Adipocyte (in vitro differentiated cells): ENCODE measurements at regions not wholly inside any gene's neighbourhood (a gene's known extent, or its start where the extent isn't known, plus 50 kb on each side); places are given as distances from the start of the nearest gene placed in this dataset.

Experiments used
- DNase-seq: peaks from one replicate; pipeline ENCODE4 v3.0.0-alpha.2; 2015; ENCODE audit warnings: low read depth
- H3K27me3 ChIP-seq: replicated peaks from 2 replicates; pipeline ENCODE4 v1.7.0; 2013; ENCODE audit warnings: mild to moderate bottlenecking, low read length, moderate library complexity; ENCODE audit not compliant: control insufficient read depth, insufficient read depth
- H3K36me3 ChIP-seq: 2 replicates; pipeline ENCODE4 v1.7.0; 2013; ENCODE audit warnings: low read length, mild to moderate bottlenecking, moderate library complexity; ENCODE audit not compliant: control insufficient read depth, insufficient read depth, severe bottlenecking
- H3K4me1 ChIP-seq: 2 replicates; pipeline ENCODE4 v1.7.0; 2013; ENCODE audit warnings: mild to moderate bottlenecking, low read length, moderate library complexity; ENCODE audit not compliant: control insufficient read depth, insufficient read depth
- H3K4me3 ChIP-seq: 2 replicates; pipeline ENCODE4 v1.7.0; 2013; ENCODE audit warnings: mild to moderate bottlenecking, low read length, moderate library complexity
- H3K9ac ChIP-seq: 2 replicates; pipeline ENCODE4 v1.7.0; 2013; ENCODE audit warnings: mild to moderate bottlenecking, low read length, moderate library complexity
- H3K9me3 ChIP-seq: 2 replicates; pipeline ENCODE4 v1.7.0; 2013; ENCODE audit warnings: mild to moderate bottlenecking, low read length, moderate library complexity; ENCODE audit not compliant: control insufficient read depth

DNA sequence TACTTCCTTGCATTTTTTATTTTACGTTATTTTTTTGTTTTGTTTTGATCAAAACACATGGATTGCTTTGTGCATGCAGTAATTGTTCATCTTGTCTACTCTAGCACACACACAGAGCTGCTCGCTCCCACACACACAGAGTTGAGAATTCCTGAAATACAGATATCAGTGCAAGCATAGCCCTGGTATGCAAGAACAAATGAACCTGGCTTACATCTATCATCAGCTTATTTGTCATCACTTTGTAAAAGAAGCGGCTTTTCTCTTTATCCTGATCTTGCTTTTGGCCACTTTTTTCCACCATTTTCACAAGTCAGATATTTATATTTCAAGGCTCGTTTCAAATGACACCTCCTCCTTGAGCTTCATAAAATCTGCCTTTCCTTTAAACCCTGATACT, 1435.7 kb downstream of the MAT2B start:
- no peak overlapping the region for H3K9ac ChIP-seq
- DNase-seq = no peak
- no peaks in the 10 kb centered on the region for H3K9me3 ChIP-seq
- H3K36me3 ChIP-seq = no peaks in the 10 kb centered on the region
- H3K4me3 ChIP-seq = no peak overlapping the region
- H3K4me1 ChIP-seq = no peaks in the 10 kb centered on the region
- no peaks in the 10 kb centered on the region for H3K27me3 ChIP-seq

DNA sequence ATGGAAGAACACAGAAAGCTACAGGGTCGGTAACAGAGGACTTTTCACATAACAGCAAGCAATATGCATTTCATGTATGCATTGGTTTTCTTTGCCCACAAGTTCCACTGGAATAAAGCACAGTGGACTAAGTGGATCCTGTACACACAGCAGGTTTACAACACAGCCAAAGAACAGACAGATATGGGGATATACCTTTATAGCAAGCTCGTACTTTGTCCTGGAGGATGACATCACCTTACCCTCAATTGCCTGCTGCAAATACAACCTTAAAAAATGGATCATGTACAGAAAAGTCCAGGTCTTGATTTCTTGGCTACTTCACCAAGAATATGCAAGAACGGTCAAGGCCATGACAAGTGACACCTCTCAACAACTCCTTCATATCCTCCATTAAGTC, 1445.5 kb downstream of the MAT2B start:
- Histone ChIP-seq H3K36me3 (no peaks in the 10 kb centered on the region), H3K9ac (no peak overlapping the region), H3K4me3 (no peak overlapping the region), H3K27me3 (no peaks in the 10 kb centered on the region), H3K4me1 (no peaks in the 10 kb centered on the region), H3K9me3 (no peaks in the 10 kb centered on the region)
- no peak for DNase-seq

DNA sequence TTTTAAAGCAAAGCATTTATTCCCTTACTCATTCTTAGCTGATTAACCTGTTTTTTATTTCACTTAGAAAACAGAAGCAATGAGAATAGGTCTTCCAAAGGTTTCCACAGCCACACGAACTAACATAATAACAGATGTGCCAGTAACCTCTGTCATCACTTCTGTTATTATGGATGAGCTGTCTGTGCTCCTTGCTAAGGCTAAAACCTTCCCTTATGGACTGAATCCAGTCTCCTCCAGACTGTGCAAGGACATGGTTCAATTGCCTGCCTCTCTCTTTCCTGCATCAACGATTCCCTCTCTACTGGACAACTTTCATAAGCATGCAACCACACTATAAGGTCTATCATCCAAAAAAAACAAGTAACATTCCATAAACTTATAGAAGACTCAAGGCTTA, 1446.2 kb downstream of the MAT2B start:
- DNase-seq = no peak
- H3K27me3 ChIP-seq = no peaks in the 10 kb centered on the region
- H3K4me1 ChIP-seq = no peaks in the 10 kb centered on the region
- no peak overlapping the region for H3K4me3 ChIP-seq
- H3K9ac ChIP-seq = no peak overlapping the region
- H3K36me3 ChIP-seq = no peaks in the 10 kb centered on the region
- no peaks in the 10 kb centered on the region for H3K9me3 ChIP-seq

DNA sequence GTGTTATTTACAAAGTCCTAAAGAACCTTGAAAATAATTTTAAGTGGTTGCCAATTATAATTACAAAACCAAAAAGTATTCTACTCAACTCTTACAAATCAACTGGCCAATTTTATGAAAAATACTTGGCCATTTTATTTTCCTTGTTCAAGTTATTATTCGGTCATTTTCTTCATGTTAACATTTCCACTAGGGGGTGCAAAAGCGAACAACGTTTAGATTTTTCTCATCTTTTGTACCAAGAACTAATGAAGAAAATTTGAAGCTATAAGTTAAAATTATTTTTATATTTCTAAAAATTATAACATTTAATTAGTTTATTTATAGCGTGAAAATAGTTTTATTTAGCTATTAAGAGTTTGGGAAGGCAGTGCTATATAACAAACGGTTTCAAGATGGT, 1453.3 kb downstream of the MAT2B start:
- Histone ChIP-seq H3K4me1 (no peaks in the 10 kb centered on the region), H3K27me3 (no peaks in the 10 kb centered on the region), H3K36me3 (no peaks in the 10 kb centered on the region), H3K9ac (no peak overlapping the region), H3K4me3 (no peak overlapping the region), H3K9me3 (no peaks in the 10 kb centered on the region)
- DNase-seq = no peak

DNA sequence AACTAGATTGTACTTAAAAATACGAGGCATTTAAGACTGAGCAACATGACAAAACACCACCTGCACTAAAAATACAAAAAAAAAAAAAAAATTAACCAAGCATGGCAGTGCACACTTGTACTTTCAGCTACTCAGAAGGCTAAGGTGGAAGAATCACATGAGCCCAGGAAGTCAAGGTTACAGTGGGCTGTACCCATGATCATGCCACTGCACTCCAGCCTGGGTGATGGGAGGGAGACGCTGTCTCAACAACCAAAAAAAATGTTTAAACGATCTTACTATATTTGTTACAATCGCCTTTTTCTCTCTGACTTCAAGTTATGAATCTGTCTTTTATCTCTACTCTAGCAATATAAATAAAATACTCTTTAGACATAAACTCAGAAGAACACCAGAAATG, 1454.3 kb downstream of the MAT2B start:
- H3K9ac ChIP-seq = no peak overlapping the region
- no peaks in the 10 kb centered on the region for H3K9me3 ChIP-seq
- no peaks in the 10 kb centered on the region for H3K36me3 ChIP-seq
- DNase-seq = no peak
- no peaks in the 10 kb centered on the region for H3K27me3 ChIP-seq
- no peak overlapping the region for H3K4me3 ChIP-seq
- H3K4me1 ChIP-seq = no peaks in the 10 kb centered on the region

DNA sequence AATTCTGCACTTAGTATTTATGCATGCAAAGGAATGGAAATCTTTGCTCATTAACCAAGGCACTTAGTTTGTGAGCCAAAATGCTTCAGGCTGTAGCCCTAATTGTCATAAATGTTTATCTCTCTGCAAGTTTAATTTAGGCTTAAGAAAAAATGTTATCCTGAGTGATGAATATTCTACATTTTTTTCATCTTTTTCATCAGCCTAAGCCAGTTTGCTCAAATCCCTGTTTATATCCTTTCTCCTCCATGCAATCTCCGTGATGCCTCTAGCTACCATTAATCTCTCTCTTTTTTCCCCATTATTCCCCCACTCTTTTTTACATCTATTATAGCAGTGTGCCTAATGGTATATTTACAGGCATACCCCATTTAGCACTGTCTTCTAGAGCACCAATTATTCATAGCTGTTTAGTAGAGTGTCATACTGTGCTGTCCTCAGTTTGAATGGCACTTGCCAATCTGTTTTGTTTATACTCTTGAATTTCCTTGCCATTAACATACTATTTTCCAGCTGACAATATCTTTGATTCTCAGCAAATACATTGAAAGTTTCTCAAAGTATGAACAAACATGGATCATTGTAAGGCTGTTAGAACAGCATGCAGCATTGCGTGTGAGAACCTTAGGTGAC, 1457.0 kb downstream of the MAT2B start:
- Histone ChIP-seq H3K36me3 (no peaks in the 10 kb centered on the region), H3K9me3 (no peaks in the 10 kb centered on the region), H3K4me3 (no peak overlapping the region), H3K9ac (no peak overlapping the region), H3K4me1 (no peaks in the 10 kb centered on the region), H3K27me3 (no peaks in the 10 kb centered on the region)
- DNase-seq = no peak

DNA sequence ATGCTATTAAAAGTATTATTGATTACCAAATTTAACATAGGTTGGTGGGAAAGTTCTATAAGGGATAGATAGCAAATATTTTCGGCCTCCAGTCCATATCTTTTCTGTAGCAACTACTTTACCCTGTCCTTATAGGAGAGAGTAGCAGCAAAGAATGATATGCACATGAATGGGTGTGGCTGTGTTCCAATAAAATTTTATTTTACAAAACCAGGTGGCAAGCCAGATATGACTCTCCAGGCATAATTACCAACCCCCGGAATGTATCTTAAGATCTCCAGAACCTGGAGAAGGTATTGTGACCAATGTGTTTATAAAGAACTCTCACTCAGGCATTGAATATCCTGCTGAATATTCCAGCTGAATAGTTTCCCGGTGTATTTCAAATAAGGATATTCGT, 1461.2 kb downstream of the MAT2B start:
- no peaks in the 10 kb centered on the region for H3K9me3 ChIP-seq
- no peak overlapping the region for H3K4me3 ChIP-seq
- no peak overlapping the region for H3K9ac ChIP-seq
- no peaks in the 10 kb centered on the region for H3K36me3 ChIP-seq
- H3K27me3 ChIP-seq = no peaks in the 10 kb centered on the region
- no peaks in the 10 kb centered on the region for H3K4me1 ChIP-seq
- DNase-seq = no peak

DNA sequence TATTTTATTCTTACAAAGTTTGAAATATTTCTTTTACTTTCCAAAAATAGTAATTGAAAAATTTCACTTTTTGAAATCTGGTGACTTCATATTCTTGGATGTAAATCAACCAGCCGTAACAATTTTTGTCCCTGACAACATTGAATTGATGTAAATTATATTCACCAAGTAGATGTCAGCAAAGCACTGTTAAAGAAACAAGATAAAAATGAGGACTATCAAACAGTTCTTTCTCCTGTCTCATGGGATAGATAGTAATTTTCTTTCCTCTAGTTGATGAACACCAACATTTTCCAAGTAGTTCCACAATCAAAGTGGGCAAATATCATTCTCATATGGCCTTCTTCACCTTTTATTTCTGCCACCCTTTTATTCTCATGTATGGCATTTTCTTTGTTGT, 1461.9 kb downstream of the MAT2B start:
- no peak for DNase-seq
- Histone ChIP-seq H3K27me3 (no peaks in the 10 kb centered on the region), H3K4me1 (no peaks in the 10 kb centered on the region), H3K36me3 (no peaks in the 10 kb centered on the region), H3K4me3 (no peak overlapping the region), H3K9ac (no peak overlapping the region), H3K9me3 (no peaks in the 10 kb centered on the region)

DNA sequence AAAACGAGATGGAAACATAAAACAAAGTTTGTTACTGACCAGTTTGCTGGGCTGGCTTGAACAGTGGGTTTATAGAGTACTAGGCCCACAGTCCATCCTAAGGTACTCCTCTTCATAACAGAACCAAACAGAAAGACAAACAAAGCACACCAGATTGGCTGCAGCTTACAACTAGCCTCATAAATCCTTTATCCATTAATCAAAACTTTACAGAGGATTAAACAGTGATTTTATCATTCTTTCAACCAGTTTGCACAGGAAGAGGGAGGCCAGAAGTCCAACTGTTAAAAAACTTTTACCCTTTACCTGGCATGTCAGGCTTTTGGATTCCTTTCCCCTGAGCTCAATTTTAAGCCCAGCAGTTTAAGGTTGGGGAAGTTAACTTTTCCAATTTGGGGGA, 1467.6 kb downstream of the MAT2B start:
- DNase-seq = no peak
- no peak overlapping the region for H3K9ac ChIP-seq
- H3K4me3 ChIP-seq = no peak overlapping the region
- peaks cover 9% of the 10 kb centered on the region for H3K9me3 ChIP-seq
- H3K27me3 ChIP-seq = no peaks in the 10 kb centered on the region
- no peaks in the 10 kb centered on the region for H3K4me1 ChIP-seq
- H3K36me3 ChIP-seq = no peaks in the 10 kb centered on the region

DNA sequence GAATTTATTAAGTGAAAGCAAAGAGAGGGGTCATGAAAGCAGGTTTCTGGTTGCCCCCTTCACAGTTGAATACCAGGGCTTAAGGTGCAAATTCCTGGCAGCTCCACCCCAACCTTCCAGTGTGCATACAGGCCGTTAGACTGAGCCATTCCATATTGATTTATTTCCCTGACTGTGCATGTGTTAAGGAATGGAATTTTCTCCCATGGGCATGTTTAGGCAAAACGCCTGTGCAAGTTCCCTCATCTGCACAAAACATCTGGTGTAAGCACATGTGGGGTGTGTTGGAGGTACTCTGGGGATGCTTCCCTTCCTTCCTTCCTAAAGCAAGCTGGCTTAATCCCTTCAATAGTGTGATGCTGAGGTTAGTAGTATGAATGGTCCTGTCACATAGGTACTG, 1470.6 kb downstream of the MAT2B start:
- Histone ChIP-seq H3K36me3 (no peaks in the 10 kb centered on the region), H3K9me3 (peaks cover 9% of the 10 kb centered on the region), H3K27me3 (no peaks in the 10 kb centered on the region), H3K9ac (no peak overlapping the region), H3K4me3 (no peak overlapping the region), H3K4me1 (no peaks in the 10 kb centered on the region)
- DNase-seq = no peak

DNA sequence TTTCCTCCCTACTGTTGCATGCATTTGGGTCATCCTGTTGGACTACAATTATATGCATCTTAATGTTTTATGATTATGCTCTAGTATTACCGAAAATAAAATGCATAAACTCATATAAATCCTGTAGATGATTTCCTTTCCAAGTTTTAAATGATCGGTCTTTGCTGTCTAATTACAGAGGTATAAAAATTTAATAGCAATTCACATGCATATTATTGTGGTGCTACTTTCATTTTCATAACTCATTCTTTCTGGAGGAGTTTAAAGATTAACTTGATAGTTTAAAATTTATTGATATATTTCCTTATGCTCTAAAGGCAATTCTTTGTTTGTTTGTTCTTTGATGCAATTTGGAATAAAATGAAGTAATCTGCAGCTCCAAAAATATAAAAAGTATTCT, 1475.1 kb downstream of the MAT2B start:
- Histone ChIP-seq H3K4me3 (no peak overlapping the region), H3K36me3 (no peaks in the 10 kb centered on the region), H3K27me3 (no peaks in the 10 kb centered on the region), H3K4me1 (no peaks in the 10 kb centered on the region), H3K9ac (no peak overlapping the region), H3K9me3 (peaks cover 9% of the 10 kb centered on the region)
- DNase-seq = no peak

DNA sequence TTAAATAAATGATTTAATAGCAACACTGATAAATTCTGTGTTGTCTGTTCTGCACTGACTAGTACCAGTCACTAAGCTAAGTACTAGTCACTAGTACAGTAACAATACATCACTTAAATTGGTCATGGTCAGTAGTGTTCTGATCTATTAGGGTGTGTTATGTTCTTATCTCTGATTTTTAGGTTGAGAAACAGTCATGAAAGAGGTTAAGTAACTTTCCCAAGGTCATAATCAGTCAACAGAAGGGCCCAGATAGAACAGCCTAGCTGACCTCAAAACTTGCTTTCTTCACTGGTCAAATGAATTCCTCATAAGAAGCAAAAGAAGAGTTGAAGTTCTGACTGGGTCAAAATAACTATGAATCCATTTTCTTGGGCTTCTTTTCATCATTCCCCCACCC, 1492.7 kb downstream of the MAT2B start:
- no peak for DNase-seq
- H3K4me1 ChIP-seq = no peaks in the 10 kb centered on the region
- H3K4me3 ChIP-seq = no peak overlapping the region
- H3K9me3 ChIP-seq = no peaks in the 10 kb centered on the region
- no peaks in the 10 kb centered on the region for H3K27me3 ChIP-seq
- no peak overlapping the region for H3K9ac ChIP-seq
- no peaks in the 10 kb centered on the region for H3K36me3 ChIP-seq
